ENCODE measurements at regions not wholly inside any gene's neighbourhood (a gene's known extent, or its start where the extent isn't known, plus 50 kb on each side); places are given as distances from the start of the nearest gene placed in this dataset.

DNA sequence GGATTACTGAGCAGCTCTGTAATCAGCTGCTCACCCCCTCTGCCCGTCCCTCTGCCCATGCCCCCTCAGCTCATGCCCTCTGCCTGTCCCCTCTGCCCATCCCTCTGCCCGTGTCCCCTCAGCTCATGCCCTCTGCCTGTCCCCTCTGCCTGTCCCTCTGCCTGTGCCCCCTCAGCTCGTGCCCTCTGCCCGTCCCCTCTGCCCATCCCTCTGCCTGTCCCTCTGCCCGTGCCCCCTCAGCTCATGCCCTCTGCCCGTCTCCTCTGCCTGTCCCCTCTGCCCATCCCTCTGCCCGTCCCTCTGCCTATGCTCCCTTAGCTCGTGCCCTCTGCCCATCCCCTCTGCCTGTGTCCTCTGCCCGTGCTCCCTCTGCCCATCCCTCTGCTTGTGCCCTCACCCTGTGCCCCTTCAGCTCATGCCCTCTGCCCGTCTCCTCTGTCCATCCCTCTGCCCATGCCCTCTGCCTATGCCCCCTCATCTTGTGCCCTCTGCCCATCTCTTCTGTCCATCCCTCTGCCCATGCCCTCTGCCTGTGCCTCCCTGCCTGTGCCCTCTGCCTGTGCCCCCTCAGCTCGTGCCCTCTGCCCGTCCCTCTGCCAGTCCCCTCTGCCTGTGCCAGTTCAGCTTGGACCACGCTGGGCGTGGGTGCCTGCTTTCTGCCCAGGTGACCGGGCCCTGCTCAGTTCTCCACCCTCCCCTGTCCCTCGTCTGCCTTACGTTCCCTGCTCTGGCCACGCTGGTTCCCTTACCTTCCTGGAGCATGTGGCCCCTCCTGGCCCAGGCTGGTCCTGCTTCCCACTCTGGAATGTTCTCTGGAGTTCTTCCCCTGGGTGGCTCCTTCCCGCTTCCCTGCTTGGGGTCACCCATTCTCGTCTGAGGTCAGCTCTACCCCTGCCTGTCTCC, 97.6 kb downstream of the NPIPB11 start:
- POLR2A ChIA-PET: no interaction called here
- in situ Hi-C loops (cut with MboI) (no loop called here), intact Hi-C loops (cut with micrococcal nuclease) (no loop called here)
- no peak for TF ChIP-seq E2F3 (CRISPR knock-in tag; IDR thresholded peaks at IDR 0.05)
- TF ChIP-seq CBX5 (IDR thresholded peaks at IDR 0.05; ENCODE audit: borderline replicate concordance, low read depth): no peak
- TF ChIP-seq SMARCA5 (IDR thresholded peaks at IDR 0.05): no peak
- TF ChIP-seq STAT5A (IDR thresholded peaks at IDR 0.05; ENCODE audit: borderline replicate concordance, low read length): no peak
- TF ChIP-seq SIN3B (IDR thresholded peaks at IDR 0.05; ENCODE audit: low read depth): no peak
- no peak for TF ChIP-seq MTA1 (IDR thresholded peaks at IDR 0.05; ENCODE audit: borderline replicate concordance)
- TF ChIP-seq SREBF1 (IDR thresholded peaks at IDR 0.05; ENCODE audit: borderline replicate concordance, low read depth, low read length): no peak
- no peak for TF ChIP-seq SMAD4 (CRISPR knock-in tag; conservative IDR thresholded peaks at IDR 0.05)
- TF ChIP-seq, protein P1, sequence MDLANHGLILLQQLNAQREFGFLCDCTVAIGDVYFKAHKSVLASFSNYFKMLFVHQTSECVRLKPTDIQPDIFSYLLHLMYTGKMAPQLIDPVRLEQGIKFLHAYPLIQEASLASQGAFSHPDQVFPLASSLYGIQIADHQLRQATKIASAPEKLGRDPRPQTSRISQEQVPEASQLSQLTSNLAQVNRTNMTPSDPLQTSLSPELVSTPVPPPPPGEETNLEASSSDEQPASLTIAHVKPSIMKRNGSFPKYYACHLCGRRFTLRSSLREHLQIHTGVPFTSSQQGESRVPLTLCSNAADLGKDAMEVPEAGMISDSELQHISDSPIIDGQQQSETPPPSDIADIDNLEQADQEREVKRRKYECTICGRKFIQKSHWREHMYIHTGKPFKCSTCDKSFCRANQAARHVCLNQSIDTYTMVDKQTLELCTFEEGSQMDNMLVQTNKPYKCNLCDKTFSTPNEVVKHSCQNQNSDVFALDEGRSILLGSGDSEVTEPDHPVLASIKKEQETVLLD (IDR thresholded peaks at IDR 0.05): no peak
- no peak for TF ChIP-seq ZNF212 (CRISPR knock-in tag; IDR thresholded peaks at IDR 0.05)
- TF ChIP-seq TAL1 (IDR thresholded peaks at IDR 0.05): no peak
- Histone ChIP-seq H2AFZ (ENCODE audit: low read depth, low read length) (no peak overlapping the region), H4K20me1 (replicated peaks; ENCODE audit: control insufficient read depth, insufficient read depth, low read length) (no peaks in the 10 kb centered on the region), H3K36me3 (ENCODE audit: control insufficient read depth, insufficient read depth, low read length) (no peaks in the 10 kb centered on the region), H3K9ac (ENCODE audit: insufficient read depth in 1 of 2, low read depth in 2 of 2, low read length in 2 of 2) (no peak overlapping the region; a peak in 1 of 4 replicates), H3K9me1 (ENCODE audit: control insufficient read depth, insufficient read depth, low read length) (no peaks in the 10 kb centered on the region), H3K9me3 (replicated peaks; ENCODE audit: control insufficient read depth, insufficient read depth, low read depth, low read length) (no peaks in the 10 kb centered on the region), H3K79me2 (ENCODE audit: control insufficient read depth, insufficient read depth, low read length) (no peaks in the 10 kb centered on the region), H3K4me1 (replicated peaks in 1 of 2; ENCODE audit: control insufficient read depth in 2 of 2, insufficient read depth in 2 of 2, low read length in 2 of 2) (peaks cover 0 to 23% of the 10 kb centered on the region in 2 experiments; a peak in 2 of 5 replicates), H3K4me2 (ENCODE audit: insufficient read depth, low read length) (no peak overlapping the region), H3K27ac (ENCODE audit: extremely low read depth, low read depth, low read length) (no peak overlapping the region), H3K27me3 (ENCODE audit: control insufficient read depth in 2 of 2, insufficient read depth in 2 of 2, low read length in 2 of 2) (peaks cover 0 to 38% of the 10 kb centered on the region in 2 experiments; a peak in 3 of 5 replicates), H3K4me3 (no peak overlapping the region)
- CTCF ChIA-PET (ENCODE audit: low intra/inter-chr PET ratio): no interaction called here
- WGBS (ENCODE audit: insufficient coverage, low coverage, missing lambda C conversion rate): 17% methylated on average over 14 of the region's 20 CpGs
- DNase-seq (ENCODE audit: extremely low read depth in 1 of 4, low spot score in 3 of 4) (no peak), FAIRE-seq (no peak), ATAC-seq (no peak)
- BruUV-seq (replicated peaks): no TSS peak

Measured in K562 (cell line).